CD4-positive, alpha-beta T cell treated with Interleukin-2 at 100 ng/mL for 4 hours (primary cell): ENCODE measurements at regions not wholly inside any gene's neighbourhood (a gene's known extent, or its start where the extent isn't known, plus 50 kb on each side); places are given as distances from the start of the nearest gene placed in this dataset.

Source experiments
- DNase-seq: peaks from one replicate; pipeline ENCODE4 v3.0.0-alpha.2; 2020; ENCODE audit warnings: low spot score

GRCh38 chr10:124146483-124146882, 53.1 kb upstream of the CHST15 start:
- no peak for DNase-seq

- DNase-seq, result no peak
These were observed 51.9 kb upstream of the CHST15 start for GRCh38 chr10:124145109-124145870.

- DNase-seq, result no peak
These were observed 51.1 kb upstream of the CHST15 start for GRCh38 chr10:124144536-124144935.

- no peak for DNase-seq
These were observed 50.3 kb upstream of the CHST15 start for GRCh38 chr10:124143721-124144120.
